IMR-90 (cell line): ENCODE measurements at regions not wholly inside any gene's neighbourhood (a gene's known extent, or its start where the extent isn't known, plus 50 kb on each side); places are given as distances from the start of the nearest gene placed in this dataset.

Source experiments
- ATAC-seq: fragments of 200-7000 bp; cut with Tn5 transposase; 2 replicates; pipeline ENCODE4 v1.9.1; 2020; ENCODE audit warnings: low read depth, mild to moderate bottlenecking, moderate library complexity
- BruUV-seq: library from RNA; stranded (reverse); fragments of 400-500 nt; replicated peaks from 2 replicates; lab custom pipeline; 2021; lab: Mats Ljungman, UMichigan
- CTCF ChIA-PET: fragments of 300-600 bp; formaldehyde crosslinking; extraction: SDS; loops from one replicate; lab custom pipeline; 2021; ENCODE audit warnings: antibody characterized with exemption; lab: Yijun Ruan, JAX
- POLR2A ChIA-PET: fragments of 300-600 bp; sonication (Branson Sonifier 250); formaldehyde crosslinking; loops from one replicate; lab custom pipeline; 2022; ENCODE audit warnings: antibody characterized with exemption; ENCODE audit not compliant: unreplicated experiment; lab: Charles Lee
- DNase-seq: peaks from one replicate; pipeline ENCODE4 v3.0.0; 2013
- H2AFZ ChIP-seq: replicated peaks from 2 replicates; pipeline ENCODE3; 2013; ENCODE audit warnings: low read length, mild to moderate bottlenecking; ENCODE audit not compliant: poor library complexity
- H2AK5ac ChIP-seq: 2 replicates; pipeline ENCODE4 v1.6.1; 2013; ENCODE audit warnings: low read depth, low read length, inconsistent platforms
- H2AK9ac ChIP-seq: replicated peaks from 2 replicates; pipeline ENCODE3; 2013; ENCODE audit warnings: mild to moderate bottlenecking, low read depth, low read length, moderate library complexity; ENCODE audit not compliant: poor library complexity
- H2BK120ac ChIP-seq: 2 replicates; pipeline ENCODE4 v1.6.1; 2013; ENCODE audit warnings: low read depth, low read length, inconsistent platforms
- H2BK15ac ChIP-seq: 3 replicates; pipeline ENCODE4 v1.6.1; 2013; ENCODE audit warnings: low read depth, low read length, inconsistent platforms
- H2BK20ac ChIP-seq: 2 replicates; pipeline ENCODE4 v1.6.1; 2013; ENCODE audit warnings: low read depth, mild to moderate bottlenecking, inconsistent platforms, low read length, moderate library complexity
- H2BK5ac ChIP-seq: 2 replicates; pipeline ENCODE4 v1.6.1; 2013; ENCODE audit warnings: mild to moderate bottlenecking, low read depth, low read length, inconsistent platforms; ENCODE audit not compliant: poor library complexity, severe bottlenecking
- H3K14ac ChIP-seq: replicated peaks from 2 replicates; pipeline ENCODE4 v1.6.1; 2013; ENCODE audit warnings: low read depth, low read length, inconsistent platforms
- H3K18ac ChIP-seq: 2 replicates; pipeline ENCODE4 v1.6.1; 2013; ENCODE audit warnings: low read depth, low read length, control low read depth
- H3K23ac ChIP-seq: 2 replicates; pipeline ENCODE4 v1.6.1; 2013; ENCODE audit warnings: low read depth, low read length, inconsistent platforms
- H3K27ac ChIP-seq: 2 replicates; pipeline ENCODE4 v1.5.1; 2013; ENCODE audit warnings: mild to moderate bottlenecking, control low read depth, low read length; ENCODE audit not compliant: insufficient read depth
- H3K27me3 ChIP-seq: 2 replicates; pipeline ENCODE4 v1.6.1; 2013; ENCODE audit warnings: low read length; ENCODE audit not compliant: control insufficient read depth, insufficient read depth
- H3K36me3 ChIP-seq: 2 replicates; pipeline ENCODE4 v1.6.1; 2013; ENCODE audit warnings: low read length, mixed read lengths; ENCODE audit not compliant: control insufficient read depth, insufficient read depth
- H3K4ac ChIP-seq: 2 replicates; pipeline ENCODE4 v1.6.1; 2013; ENCODE audit warnings: low read depth, low read length, inconsistent platforms
- H3K4me1 ChIP-seq: 2 replicates; pipeline ENCODE4 v1.6.1; 2013; ENCODE audit warnings: low read length, mixed read lengths; ENCODE audit not compliant: control insufficient read depth, insufficient read depth
- H3K4me2 ChIP-seq: 2 replicates; pipeline ENCODE4 v1.6.1; 2013; ENCODE audit warnings: low read depth, mild to moderate bottlenecking, control low read depth, low read length, moderate library complexity
- H3K4me3 ChIP-seq: 2 replicates; pipeline ENCODE4 v1.5.1; 2013; ENCODE audit warnings: low read depth, mild to moderate bottlenecking, control low read depth, low read length, moderate library complexity; ENCODE audit not compliant: insufficient read depth
- H3K56ac ChIP-seq: 2 replicates; pipeline ENCODE4 v1.6.1; 2013; ENCODE audit warnings: low read length, inconsistent platforms; ENCODE audit not compliant: insufficient read depth; ENCODE audit errors: extremely low read depth
- H3K79me1 ChIP-seq, 2 experiments: 2 replicates each; pipeline ENCODE4 v1.6.1; 2013; ENCODE audit warnings: low read length in 2 of 2, inconsistent platforms in 1 of 2, low read depth in 1 of 2
- H3K9ac ChIP-seq: 2 replicates; pipeline ENCODE4 v1.6.1; 2013; ENCODE audit warnings: low read depth, low read length, control low read depth
- H3K9me1 ChIP-seq: 2 replicates; pipeline ENCODE4 v1.6.1; 2013; ENCODE audit warnings: low read length, inconsistent platforms; ENCODE audit not compliant: insufficient read depth
- H3K9me3 ChIP-seq: 2 replicates; pipeline ENCODE4 v1.6.1; 2013; ENCODE audit warnings: low read length; ENCODE audit not compliant: control insufficient read depth, insufficient read depth
- H4K20me1 ChIP-seq: 2 replicates; pipeline ENCODE4 v1.6.1; 2013; ENCODE audit warnings: low read length, inconsistent platforms; ENCODE audit not compliant: insufficient read depth
- H4K5ac ChIP-seq: 2 replicates; pipeline ENCODE4 v1.6.1; 2013; ENCODE audit warnings: mild to moderate bottlenecking, low read depth, low read length, control low read depth
- H4K8ac ChIP-seq, 2 experiments: 2 replicates each; pipeline ENCODE4 v1.6.1; 2013; ENCODE audit warnings: low read depth in 2 of 2, low read length in 2 of 2, control low read depth in 1 of 2, inconsistent platforms in 1 of 2
- H4K91ac ChIP-seq: 2 replicates; pipeline ENCODE4 v1.6.1; 2013; ENCODE audit warnings: low read depth, low read length, inconsistent platforms; ENCODE audit not compliant: insufficient read depth
- CEBPB ChIP-seq: IDR thresholded peaks from 2 replicates; pipeline ENCODE4 v1.6.1; 2012; ENCODE audit warnings: low read depth, low read length, improper control_type of control experiment
- CHD1 ChIP-seq: IDR thresholded peaks from 2 replicates; pipeline ENCODE4 v1.6.1; 2012; ENCODE audit warnings: low read depth, low read length, improper control_type of control experiment
- CTCF ChIP-seq: conservative IDR thresholded peaks from 2 replicates; pipeline ENCODE4 v1.5.1; 2012; ENCODE audit warnings: mild to moderate bottlenecking, low read depth, low read length, improper control_type of control experiment
- ELK1 ChIP-seq: fragments of 150-350 bp; IDR thresholded peaks from 2 replicates; pipeline ENCODE4 v1.6.1; 2016; ENCODE audit warnings: low read depth, mild to moderate bottlenecking, low read length, moderate library complexity, borderline replicate concordance
- FOS ChIP-seq: fragments of 150-350 bp; IDR thresholded peaks from 2 replicates; pipeline ENCODE4 v1.6.1; 2016; ENCODE audit warnings: low read depth, low read length
- MAFK ChIP-seq: IDR thresholded peaks from 2 replicates; pipeline ENCODE4 v1.6.1; 2012; ENCODE audit warnings: low read depth, low read length, improper control_type of control experiment
- MAZ ChIP-seq: IDR thresholded peaks from 2 replicates; pipeline ENCODE4 v1.6.1; 2012; ENCODE audit warnings: low read depth, mild to moderate bottlenecking, low read length, improper control_type of control experiment, moderate library complexity, borderline replicate concordance
- MXI1 ChIP-seq: IDR thresholded peaks from 2 replicates; pipeline ENCODE4 v1.6.1; 2012; ENCODE audit warnings: low read depth, mild to moderate bottlenecking, low read length, moderate library complexity, borderline replicate concordance
- NFE2L2 ChIP-seq: fragments of 150-350 bp; IDR thresholded peaks from 2 replicates; pipeline ENCODE4 v1.6.1; 2016; ENCODE audit warnings: low read depth, mild to moderate bottlenecking, low read length
- POLR2A ChIP-seq: IDR thresholded peaks from 2 replicates; pipeline ENCODE4 v1.6.1; 2012; ENCODE audit warnings: mild to moderate bottlenecking, low read depth, low read length
- RAD21 ChIP-seq: IDR thresholded peaks from 2 replicates; pipeline ENCODE4 v1.6.1; 2012; ENCODE audit warnings: low read length, improper control_type of control experiment
- RCOR1 ChIP-seq: IDR thresholded peaks from 2 replicates; pipeline ENCODE4 v1.6.1; 2012; ENCODE audit warnings: mild to moderate bottlenecking, low read length, improper control_type of control experiment; ENCODE audit not compliant: insufficient replicate concordance
- RFX5 ChIP-seq: IDR thresholded peaks from 2 replicates; pipeline ENCODE4 v1.8.0; 2012; ENCODE audit warnings: low read depth, mild to moderate bottlenecking, low read length, moderate library complexity
- USF2 ChIP-seq: fragments of 150-350 bp; IDR thresholded peaks from 2 replicates; pipeline ENCODE4 v1.6.1; 2017; ENCODE audit warnings: mild to moderate bottlenecking, antibody characterized with exemption, low read length, low read depth
- WGBS, 2 experiments: methylation state at CpG; one replicate each; pipeline versions ENCODE4 v1.1.5 to v1.1.7; 2013; ENCODE audit warnings: missing lambda C conversion rate in 2 of 2; ENCODE audit not compliant: insufficient read length in 1 of 2; ENCODE audit errors: extremely low coverage in 2 of 2; 5-methylcytosine and 5-hydroxymethylcytosine counted together
- dilution Hi-C: fragments of 300-500 bp; cut with HindIII; formaldehyde crosslinking; loops from one replicate; pipeline ENCODE4 v1.14.3; 2018; ENCODE audit warnings: low sequenced_read_pairs; ENCODE audit not compliant: unreplicated experiment
- in situ Hi-C: fragments of 300-500 bp; cut with MboI; formaldehyde crosslinking; loops from 3 replicates; pipeline ENCODE4 v1.14.3; 2019; ENCODE audit warnings: low sequenced_read_pairs, inconsistent platforms, mixed read lengths
- intact Hi-C: fragments of 100-400 bp; cut with micrococcal nuclease; formaldehyde crosslinking; loops from 2 replicates; pipeline ENCODE4 v1.10.0; 2022

GRCh38 chr18:39774957-39775598 is 2180.0 kb upstream of the PIK3C3 start:
- 63% methylated on average over 1 of the region's 3 CpGs; no CpG with 5 or more reads in 1 of the 2 experiments for WGBS, 2 experiments
- BruUV-seq = no TSS peak

More at GRCh38 chr18:39774957-39775598, 2180.0 kb upstream of the PIK3C3 start:
- Histone ChIP-seq H3K36me3 (no peaks in the 10 kb centered on the region), H3K4me3 (no peak overlapping the region), H4K91ac (no peak overlapping the region), H4K8ac (no peak overlapping the region), H2BK15ac (no peak overlapping the region), H4K20me1 (no peaks in the 10 kb centered on the region), H3K4me2 (no peak overlapping the region), H2BK20ac (no peak overlapping the region), H2AK9ac (no peak overlapping the region), H2AK5ac (no peak overlapping the region), H3K23ac (no peak overlapping the region), H2BK120ac (no peak overlapping the region), H2BK5ac (no peak overlapping the region), H3K4ac (no peak overlapping the region), H3K79me1 (no peaks in the 10 kb centered on the region), H3K56ac (no peak overlapping the region), H3K4me1 (peaks cover 2% of the 10 kb centered on the region; the same call in 1 of the 2 replicates), H3K14ac (no peak overlapping the region), H3K9ac (no peak overlapping the region), H4K5ac (no peak overlapping the region), H3K9me3 (no peaks in the 10 kb centered on the region), H3K27me3 (no peaks in the 10 kb centered on the region), H3K18ac (no peak overlapping the region), H3K27ac (no peak overlapping the region), H2AFZ (no peak overlapping the region), H3K9me1 (no peaks in the 10 kb centered on the region; the same call in 1 of the 2 replicates)
- DNase-seq (no peak), ATAC-seq (no peak)
- POLR2A ChIA-PET = no interaction called here
- intact Hi-C loops (no loop called here), in situ Hi-C loops (no loop called here), dilution Hi-C loops (no loop called here)
- no peak for TF ChIP-seq RFX5
- TF ChIP-seq NFE2L2 = no peak
- TF ChIP-seq POLR2A = no peak
- TF ChIP-seq MXI1 = no peak
- no peak for TF ChIP-seq ELK1
- TF ChIP-seq RCOR1 = no peak
- TF ChIP-seq FOS = no peak
- TF ChIP-seq CHD1 = no peak
- TF ChIP-seq CTCF = no peak
- TF ChIP-seq MAZ = no peak
- TF ChIP-seq USF2 = no peak
- TF ChIP-seq MAFK = no peak
- no peak for TF ChIP-seq RAD21
- TF ChIP-seq CEBPB = no peak
- CTCF ChIA-PET = no interaction called here
